ENCODE measurements at regions not wholly inside any gene's neighbourhood (a gene's known extent, or its start where the extent isn't known, plus 50 kb on each side); places are given as distances from the start of the nearest gene placed in this dataset.

DNA sequence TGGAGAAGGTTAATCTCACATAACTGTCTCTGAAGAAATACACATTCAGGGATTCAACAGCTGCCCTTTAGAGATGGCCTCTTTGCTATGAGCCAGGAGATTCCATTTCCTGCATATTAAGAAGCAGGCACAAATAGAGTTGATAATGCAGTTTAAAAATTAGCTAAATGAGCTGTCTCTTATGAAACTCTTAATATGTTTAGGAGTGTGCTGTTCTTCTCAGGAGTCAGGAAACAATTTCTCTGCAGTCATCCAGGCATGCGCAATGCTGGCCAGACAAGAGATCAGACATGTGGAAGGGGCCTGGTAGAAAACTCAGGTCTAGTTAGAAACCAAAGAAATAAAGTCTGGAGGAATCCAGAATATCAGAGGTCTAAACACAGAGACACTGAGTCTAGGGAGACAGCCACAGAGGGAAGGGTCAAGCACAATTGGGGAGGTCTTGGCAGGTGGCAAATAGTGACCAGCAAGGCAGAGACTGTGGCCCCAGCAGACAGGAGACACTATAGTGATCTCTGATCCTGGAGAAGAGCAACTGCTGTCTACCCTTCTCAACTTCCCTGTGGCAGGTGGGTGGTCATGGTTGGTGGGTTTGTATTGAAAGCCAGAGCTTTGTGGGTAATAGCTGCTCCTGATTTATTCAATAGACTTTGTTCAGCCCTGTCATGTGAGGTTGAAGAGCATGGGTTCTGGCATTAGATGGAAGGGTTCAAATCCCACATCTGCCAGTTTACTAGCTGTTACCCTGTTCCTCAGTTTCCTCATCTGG, 185.8 kb upstream of the RMST start:
- no peak for DNase-seq

DNA sequence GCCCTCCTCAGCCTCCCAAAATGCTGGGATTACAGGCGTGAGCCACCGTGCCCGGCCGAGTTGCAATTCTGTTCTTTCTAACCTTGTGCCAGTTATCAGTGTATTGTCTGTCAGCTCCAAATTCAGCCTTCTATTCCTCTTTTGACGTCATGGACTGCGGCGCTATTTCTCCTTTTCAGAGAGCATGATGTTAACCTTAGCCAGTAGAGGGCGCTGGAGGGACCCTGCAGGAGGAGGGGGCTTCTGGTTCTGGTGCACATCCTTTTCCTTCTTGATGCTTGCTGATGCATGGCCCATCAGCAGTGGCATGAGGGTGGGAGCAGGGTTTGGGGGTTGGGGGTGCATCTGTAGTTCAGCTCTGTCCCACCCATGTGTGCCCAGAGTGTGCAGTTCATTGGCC, 179.3 kb upstream of the RMST start:
- DNase-seq = no peak

DNA sequence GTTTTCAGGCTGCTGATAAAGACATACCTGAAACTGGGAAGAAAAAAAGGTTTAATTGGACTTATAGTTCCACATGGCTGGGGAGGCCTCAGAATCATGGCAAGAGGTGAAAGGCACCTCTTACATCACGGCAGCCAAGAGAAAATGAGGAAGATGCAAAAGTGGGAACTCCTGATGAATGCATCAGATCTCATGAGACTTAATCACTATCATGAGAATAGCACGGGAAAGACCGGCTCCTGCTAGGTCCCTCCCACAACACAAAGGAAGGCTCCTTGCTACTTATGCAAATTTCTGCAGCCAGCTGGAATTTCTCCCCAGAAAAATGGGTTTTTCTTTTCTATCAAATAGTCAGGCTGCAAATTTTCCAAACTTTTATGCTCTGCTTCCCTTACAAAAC, 174.1 kb upstream of the RMST start:
- no peak for DNase-seq

DNA sequence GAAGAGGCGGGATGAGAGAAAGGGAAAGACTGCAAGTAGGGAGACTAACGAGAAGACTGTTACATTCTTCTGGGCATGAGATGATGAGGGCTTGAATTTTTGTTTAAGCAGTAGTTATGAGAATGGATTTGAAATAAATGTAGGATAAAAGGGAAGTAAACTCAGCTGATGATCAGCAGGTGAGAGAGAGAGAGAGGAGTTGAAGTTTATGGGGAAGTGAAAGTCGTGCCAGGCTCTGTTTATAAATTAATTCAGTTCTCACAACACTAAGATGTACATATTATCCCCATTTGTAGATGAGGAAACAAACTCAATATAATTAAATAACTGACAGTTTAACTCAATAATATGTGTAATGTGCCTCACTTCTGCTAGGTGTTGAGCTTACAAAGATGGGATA, 170.0 kb upstream of the RMST start:
- no peak for DNase-seq

DNA sequence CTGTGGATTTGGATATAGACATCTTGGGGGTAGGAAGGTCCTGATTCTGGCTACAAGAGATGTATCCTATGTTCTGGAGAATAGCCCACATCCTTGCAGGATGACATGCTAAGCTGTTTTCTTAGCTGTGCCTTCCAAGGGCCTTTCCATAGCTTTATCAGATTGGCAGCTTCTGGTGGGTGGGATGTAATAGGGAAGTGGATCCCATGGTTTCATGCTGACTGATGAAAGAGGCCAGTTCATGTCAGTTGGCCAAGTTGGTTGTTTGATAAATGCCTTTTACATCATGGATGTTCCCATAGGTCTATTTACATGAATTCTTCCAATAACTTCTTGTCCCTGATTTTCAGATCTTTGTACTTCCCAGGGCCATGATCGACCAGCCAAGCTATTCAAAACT, 169.1 kb upstream of the RMST start:
- no peak for DNase-seq

DNA sequence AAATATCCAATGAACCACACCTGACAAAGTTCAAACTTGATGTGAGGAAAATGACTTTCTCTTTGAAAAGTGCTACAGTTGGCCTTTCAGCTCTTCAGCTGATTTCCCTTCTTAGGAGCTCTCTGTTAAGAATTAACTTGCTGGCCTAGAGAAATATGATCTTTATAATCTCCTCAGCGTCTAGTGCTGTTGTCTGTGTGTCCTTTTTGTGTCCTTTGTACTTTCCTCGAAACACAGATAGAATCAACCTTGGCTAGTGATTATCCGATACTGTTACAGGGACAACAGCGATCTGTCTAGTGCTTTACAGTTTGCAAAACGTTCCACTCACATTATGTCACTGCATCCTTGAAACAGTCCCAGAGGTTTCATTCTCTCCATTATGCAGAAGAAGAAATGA, 162.8 kb upstream of the RMST start:
- DNase-seq = no peak

DNA sequence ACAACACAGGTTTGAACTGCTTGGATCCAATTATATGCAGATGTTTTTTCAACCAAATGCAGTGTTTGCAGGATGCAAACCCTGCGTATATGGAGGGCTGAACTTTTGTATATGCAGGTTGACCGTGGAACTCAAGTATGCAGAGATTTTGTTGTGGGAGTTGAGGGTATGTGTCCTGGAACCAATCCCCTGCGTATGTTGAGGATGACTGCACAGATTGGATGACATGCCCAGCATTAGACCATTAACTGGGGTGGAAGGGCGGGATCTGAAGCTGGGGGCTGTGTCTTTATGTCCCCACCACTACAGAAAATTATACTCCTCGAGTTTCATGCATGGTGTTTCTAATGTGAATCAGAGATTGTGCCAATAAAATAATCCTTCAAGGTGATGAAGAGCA, 162.2 kb upstream of the RMST start:
- no peak for DNase-seq

DNA sequence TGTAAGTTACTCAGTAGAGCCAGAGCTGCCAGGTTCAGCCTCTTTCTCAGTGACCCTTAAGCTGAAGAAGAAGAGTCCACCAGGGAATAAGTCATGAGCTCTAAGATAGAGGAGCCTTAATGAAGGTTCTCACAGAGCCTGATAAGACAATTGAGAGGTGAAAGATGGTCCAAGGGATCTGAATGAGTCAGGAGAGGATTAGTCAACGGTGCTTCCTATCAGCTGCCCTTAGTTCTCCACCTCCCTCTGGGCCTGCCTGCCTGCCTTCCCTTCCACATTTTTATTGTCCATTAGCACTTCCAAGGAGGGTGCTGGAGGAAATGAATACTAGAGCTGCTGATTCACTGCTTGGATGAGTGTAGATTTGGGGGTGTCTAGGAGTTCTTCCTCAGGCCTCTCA, 161.7 kb upstream of the RMST start:
- no peak for DNase-seq

DNA sequence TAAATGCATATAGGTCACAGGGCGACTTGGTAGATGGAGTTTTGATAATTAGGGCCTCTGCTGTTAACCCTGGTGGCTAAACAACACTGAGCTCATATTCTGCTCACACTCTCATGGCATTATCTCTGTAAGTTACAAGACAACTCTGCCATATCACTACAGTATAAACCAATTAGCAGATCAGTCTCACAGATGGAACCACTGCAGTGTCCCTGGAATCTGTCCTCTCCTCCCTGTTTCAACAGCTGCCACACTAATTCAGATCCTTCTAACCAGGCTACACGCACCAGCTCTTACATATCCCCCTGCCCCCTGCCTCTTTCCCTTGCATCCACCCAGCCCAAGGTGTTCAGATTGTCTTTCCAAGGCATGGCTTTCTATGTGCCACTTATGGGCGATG, 161.0 kb upstream of the RMST start:
- no peak for DNase-seq

DNA sequence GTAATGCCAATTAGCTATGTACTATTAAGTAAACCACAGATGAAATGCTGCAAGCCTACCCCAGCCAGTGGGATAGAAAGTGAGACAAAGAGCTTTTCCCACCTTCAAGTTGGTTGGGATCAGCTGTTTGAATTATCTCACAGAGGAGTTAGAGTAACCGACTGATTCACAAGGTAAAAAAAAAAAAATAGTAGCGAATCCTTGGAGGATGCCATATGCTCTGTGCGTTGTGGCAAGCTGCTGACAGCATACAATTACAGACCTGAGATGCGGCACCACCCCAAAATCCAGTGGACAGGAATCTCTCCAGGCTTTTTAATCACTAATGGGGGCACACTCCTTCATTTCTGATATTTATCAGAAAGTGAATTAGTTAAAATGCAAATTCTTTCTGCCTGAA, 157.0 kb upstream of the RMST start:
- no peak for DNase-seq

DNA sequence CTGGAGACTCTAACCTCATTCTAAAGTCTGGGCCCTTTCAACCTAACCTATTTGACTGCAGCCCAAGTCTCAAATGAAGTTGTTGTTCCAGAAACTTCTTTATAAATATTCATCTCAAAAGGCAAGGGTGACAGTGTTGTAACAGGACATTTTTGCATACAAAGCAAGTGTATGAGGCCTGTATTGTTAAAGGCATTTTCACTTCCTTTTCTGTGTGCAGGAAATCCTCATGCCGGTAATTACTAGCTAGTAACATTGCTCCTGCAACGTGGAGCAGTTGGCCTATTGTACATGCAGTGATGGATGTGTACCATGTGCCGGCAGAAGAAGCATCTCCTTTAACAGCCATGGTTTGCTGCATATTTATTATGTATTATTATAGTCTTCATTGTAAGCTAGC, 156.5 kb upstream of the RMST start:
- no peak for DNase-seq

DNA sequence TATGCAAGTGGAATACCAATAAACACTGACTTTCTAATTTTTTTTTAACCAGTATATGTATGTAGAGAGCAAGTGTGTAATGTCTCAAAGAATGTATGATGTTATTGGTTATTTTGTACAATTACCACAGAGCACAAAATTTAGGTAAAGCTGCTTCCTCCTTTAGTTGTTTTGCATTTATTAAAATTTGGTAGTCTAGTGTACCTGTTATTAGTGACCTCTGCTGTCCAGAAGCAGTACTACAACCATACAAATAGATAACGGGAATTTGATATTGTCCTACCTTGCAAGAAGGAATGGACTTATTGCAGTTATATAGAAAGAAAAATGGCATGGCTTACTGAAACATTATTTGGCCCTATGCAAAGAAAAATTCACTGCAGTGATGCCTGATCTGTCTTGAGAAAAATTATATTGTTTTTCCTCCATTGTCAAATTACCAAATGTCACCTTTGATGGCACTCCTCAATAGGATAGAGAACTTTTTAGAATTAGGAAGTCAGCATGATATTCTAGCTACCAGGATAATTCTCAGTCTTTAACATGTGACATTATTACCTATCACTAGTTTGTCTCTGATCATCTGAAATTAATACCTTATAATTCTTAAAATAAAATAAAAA, 153.9 kb upstream of the RMST start:
- DNase-seq = peak; percentile 37

DNA sequence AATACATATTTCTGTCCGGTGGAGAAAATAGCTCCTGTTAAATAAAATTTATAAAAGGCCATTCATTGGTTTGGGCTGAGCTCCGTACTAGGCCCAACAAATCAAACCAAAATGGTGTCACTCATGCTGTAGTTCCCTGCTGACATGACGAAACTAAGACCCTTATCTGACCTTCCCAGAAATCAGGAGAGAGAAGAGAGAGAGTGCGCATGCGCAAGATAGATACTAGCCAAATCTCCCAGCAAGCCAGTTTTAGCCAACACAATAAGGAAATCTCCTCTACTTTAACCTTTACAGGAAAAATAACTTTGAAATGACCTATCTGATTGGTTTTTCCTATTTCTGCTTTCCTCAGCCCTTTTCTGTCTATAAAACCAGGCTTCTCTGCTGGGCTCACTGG, 152.7 kb upstream of the RMST start:
- DNase-seq = no peak

DNA sequence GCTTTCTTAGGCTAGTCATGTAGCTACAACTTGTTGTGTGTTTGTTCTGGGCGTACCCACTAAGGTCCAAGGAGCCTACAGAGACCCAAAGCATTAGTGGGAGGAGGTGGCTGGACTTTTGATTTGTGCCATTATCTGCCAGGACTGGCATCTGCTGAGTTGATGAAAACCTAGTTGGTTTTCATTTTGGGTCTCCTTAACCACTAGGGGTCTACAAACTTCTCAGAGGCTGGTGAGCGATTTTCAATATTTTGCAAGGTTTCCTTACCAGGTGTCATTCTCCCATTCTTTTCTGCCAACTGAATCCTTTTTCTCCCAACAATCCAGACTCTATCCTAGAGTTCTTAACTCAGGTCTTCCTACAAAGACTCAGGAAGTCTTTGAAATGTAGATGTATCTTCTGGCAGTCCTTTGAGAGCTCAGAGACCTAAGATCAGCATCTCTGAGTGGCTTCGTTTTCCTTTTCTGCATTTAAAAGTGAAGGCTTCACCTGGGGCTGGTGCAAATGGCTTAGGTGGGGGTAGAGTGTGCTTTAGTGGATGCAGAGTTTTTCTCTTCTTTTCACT, 150.0 kb upstream of the RMST start:
- DNase-seq = no peak

DNA sequence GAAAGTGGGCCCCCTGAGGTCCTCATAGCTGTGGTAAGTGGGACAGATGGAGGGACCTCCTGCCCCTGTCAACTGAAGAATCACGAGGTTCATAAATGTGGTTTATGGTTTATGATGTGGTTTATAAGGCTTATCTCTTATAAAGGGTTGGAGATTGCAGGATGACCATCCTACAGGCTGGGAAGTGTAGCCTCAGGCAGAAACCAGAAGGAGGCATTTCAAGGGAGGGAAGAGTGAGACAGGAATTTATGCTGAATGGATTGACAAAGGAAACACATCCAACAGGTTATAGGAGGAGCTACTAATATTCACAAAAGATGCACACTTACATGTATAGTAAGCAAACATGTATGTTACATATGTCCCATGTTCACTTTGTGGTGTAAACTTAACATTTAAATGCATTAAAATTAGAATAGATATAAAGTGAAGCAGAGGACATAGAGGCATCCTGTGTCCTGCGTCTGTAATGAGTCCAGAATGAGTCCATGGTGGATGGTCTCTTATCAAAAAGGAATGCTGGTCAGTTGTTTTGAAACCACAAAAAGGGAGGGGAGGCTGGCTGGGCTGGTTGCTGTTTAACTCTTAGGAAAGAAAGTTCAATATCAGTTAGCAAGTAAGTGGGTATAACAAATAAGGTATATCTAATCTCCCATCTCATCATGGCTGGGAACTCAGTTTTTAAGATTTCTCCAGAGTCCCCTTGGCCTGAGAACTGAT, 149.0 kb upstream of the RMST start:
- no peak for DNase-seq

DNA sequence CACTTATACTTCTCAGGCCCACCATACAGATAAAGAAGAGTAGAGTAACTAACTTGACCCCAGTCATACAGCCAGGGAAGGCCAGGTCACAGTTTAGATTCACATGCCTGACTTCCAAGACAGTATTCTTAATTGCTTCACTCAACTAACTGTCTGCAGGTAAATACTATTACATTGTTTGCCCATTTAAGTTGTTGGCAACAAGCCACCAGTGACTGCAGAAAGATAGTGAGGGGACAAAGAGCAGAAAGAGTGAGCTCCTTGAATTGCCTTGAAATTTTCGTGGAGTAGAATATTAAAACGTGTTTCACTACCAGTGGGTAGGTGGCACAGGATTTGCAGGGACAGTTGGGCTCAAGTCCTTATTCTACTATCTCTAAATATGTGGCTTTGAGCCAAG, 146.3 kb upstream of the RMST start:
- no peak for DNase-seq

DNA sequence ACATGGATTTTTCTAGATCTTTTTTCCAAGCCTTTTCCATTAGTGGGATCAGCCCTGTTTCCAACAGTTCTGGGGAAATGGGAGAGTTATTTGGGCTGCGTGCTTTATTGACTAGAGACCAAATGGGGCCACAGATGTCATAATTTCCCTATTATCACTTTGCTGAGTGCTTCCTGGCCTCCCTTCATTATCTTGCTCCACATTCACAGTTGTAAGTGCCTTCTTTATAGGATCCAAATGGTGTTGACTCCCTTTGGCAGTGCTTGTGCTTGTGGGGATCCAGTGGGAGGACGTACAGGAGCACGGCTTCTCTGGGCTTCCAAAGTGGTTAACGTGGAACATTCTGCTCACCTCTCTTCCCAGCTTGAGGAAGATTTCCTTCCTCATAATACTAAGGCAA, 141.0 kb upstream of the RMST start:
- no peak for DNase-seq

DNA sequence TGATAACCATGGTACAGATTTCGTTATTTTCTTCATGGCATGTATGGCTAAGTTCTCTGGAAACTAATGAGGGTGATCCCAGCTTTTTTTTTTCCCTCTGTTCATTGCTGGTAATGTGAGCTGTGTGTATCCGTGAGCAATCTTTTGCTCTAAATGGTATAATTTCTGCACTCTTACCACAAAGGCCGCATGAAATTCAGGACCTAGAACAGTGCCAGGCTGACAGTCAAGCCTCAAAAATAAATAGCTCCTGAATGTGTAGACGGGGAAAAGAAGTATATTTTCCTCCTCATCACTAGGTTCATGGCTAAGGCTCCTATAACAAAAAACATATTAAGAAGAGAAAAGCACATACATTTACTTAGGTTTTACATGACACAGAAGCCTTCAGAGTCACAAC, 140.2 kb upstream of the RMST start:
- DNase-seq = no peak

DNA sequence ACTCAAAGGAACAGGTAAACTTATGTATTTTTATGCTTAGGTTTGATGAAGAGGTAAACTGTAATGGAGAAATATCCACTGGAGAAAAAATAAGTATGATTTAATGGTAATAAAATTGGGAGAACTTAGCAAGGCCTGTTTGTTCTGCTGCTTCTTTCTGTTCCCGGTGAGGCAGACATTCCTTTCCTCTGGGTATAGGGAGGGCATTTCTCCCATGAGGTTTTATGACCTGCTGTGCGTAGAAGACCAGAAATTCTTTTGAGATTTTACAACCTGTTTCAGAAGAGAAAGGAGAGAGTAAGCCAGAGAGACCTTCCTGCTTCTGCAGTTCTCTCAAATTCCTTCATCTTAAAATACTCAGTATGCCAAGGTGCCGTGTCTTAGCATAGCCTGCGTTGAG, 139.4 kb upstream of the RMST start:
- DNase-seq = no peak

DNA sequence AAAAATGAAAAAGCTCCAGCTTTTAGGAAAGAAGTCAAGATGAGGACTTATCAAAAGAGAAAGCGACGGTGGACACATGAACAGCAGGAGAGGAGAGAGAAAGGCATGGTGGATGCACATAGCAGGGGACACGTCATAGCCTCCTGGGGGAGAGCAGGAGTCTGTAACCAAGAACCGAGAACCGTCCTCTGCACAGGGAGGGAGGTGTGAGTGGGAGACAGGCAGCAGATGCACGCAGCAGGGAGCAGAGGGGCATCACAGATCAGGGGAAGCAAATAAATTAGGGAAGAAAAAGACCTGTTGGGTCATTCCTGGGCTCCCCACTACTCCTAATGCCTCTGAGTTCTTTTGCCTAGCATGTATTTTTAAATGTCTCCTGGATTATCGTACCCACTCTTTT, 138.1 kb upstream of the RMST start:
- DNase-seq = no peak

DNA sequence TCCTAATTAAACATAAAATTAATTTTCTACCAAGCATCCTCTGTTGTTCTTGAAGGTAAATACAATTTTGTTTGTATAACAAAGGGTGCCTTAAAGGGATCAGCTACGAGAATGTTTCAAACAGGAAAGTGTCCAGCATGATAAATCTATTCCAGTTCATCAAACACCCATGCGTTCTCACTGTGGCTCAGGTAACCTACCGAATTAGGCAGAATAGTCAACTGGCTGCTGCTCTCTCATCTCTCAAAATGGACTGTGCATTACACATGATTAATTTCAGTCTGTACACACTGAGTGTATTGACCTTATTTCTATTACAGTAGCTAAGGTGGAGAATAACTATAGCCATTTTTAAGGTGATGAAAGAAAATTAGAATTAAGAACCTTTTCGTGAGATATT, 127.5 kb upstream of the RMST start:
- DNase-seq = no peak

DNA sequence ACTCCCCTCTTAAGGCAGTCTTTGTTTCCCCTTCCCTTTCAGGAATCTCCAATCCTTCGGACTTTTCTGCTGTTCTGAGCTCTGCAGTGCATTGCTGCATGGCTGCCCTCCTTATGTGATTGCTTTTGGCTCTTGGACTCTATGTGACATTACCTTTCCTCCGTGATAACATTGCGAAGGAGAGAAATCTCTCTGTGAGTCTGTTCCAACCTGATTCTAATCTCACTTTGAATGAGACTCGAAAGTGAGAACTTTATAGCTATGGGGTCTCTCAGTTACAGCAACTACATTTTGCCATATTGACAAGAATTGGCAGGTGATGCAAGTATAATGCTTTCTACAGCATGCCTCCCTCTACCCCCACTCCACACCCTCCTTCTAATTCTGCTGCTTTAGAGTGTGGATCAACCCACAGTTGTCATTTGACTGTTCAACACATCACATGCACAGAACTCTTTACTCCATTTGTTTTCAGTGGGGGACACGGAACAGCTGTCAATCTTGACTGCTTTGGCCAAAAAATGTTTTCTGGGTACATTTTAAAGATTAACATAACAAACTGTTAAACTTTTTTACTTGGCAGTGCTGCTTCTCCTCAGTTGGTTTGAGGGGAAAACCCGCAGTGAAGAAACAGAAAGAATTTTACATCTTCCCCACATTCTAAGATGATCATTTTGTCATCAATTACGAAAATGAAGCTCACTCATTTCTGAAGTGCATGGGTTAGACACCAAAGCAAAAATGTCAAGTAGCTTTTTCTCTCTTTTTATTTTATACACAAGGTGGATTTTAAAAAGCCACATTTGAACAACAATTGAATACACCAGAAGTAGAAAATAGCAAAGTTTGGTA, 125.5 kb upstream of the RMST start:
- no peak for DNase-seq

DNA sequence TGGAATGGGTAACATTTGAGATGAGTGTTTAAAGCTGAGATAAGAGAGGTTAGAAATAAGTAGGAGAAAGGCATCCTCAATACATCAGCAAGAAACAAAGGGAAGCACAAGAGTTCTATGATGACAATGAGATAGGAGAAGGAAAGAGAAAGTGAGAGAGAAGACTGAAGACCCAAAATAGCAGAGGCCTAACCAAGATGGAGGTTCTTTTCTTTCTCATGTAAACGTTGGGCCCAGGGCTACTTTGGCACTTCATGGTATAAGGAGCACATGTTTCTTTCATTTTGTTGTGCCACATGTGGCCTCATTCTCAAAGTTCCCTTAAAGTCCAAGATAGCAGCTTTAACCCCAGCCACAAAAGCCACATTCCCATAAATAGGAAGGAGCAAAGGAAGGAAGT, 120.5 kb upstream of the RMST start:
- no peak for DNase-seq
